ENCODE measurements at regions not wholly inside any gene's neighbourhood (a gene's known extent, or its start where the extent isn't known, plus 50 kb on each side); places are given as distances from the start of the nearest gene placed in this dataset.
"Not testable (repeated sequence)": the region's sequence is repeated elsewhere in the genome, so short reads cannot be mapped to it uniquely, and the experiment has no call there.

DNA sequence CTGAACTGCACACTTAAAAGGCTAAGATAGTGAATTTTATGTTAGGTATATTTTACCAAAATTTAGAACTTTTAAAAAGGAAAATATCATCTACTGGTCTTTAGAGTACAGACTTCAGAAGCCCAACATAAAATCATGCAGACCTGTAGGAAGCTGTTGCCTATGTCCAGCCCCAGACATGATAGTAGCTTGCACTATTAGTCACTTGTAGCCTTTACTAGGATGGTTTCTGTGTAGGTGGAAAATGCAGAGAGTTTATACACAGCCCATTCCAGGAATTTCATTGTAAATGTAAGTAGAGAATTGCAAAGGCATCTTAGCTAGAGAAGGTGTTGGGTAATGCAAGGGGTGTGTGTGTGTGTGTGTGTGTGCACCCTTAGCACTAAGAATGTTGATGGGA, 640.2 kb downstream of the RNF144A start:
- no peak overlapping the region for H3K4me3 ChIP-seq (ENCODE audit: low read depth, low read length)
- DNase-seq (ENCODE audit: low read depth): no peak
- TF ChIP-seq POLR2A (IDR thresholded peaks at IDR 0.05; ENCODE audit: extremely low read depth, insufficient read length): no peak
- TF ChIP-seq CTCF (IDR thresholded peaks at IDR 0.05; ENCODE audit: low read depth, low read length): no peak
- no peak for TF ChIP-seq MYC (IDR thresholded peaks at IDR 0.05; ENCODE audit: low read depth, low read length)
- TF ChIP-seq, protein P1, sequence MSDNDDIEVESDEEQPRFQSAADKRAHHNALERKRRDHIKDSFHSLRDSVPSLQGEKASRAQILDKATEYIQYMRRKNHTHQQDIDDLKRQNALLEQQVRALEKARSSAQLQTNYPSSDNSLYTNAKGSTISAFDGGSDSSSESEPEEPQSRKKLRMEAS (IDR thresholded peaks at IDR 0.05; ENCODE audit: low read depth, low read length): no peak

- TF ChIP-seq CTCF (IDR thresholded peaks at IDR 0.05; ENCODE audit: low read depth, low read length) (no peak), POLR2A (IDR thresholded peaks at IDR 0.05; ENCODE audit: extremely low read depth, insufficient read length) (no peak), MYC (IDR thresholded peaks at IDR 0.05; ENCODE audit: low read depth, low read length) (no peak)
- TF ChIP-seq, protein P1 (IDR thresholded peaks at IDR 0.05; ENCODE audit: low read depth, low read length): no peak
- no peak for DNase-seq (ENCODE audit: low read depth)
- H3K4me3 ChIP-seq (ENCODE audit: low read depth, low read length): no peak overlapping the region
These were observed 642.6 kb downstream of the RNF144A start for GRCh38 chr2:7559791-7560190.

GRCh38 chr2:7566382-7566881, 649.2 kb downstream of the RNF144A start:
- TF ChIP-seq CTCF (IDR thresholded peaks at IDR 0.05; ENCODE audit: low read depth, low read length): no peak
- no peak for TF ChIP-seq MYC (IDR thresholded peaks at IDR 0.05; ENCODE audit: low read depth, low read length)
- no peak for TF ChIP-seq POLR2A (IDR thresholded peaks at IDR 0.05; ENCODE audit: extremely low read depth, insufficient read length)

GRCh38 chr2:7567116-7567515, 649.9 kb downstream of the RNF144A start:
- DNase-seq (ENCODE audit: low read depth); H3K4me3 ChIP-seq (ENCODE audit: low read depth, low read length): not testable (repeated sequence)

More at GRCh38 chr2:7566382-7566881, 649.2 kb downstream of the RNF144A start:
- no peak overlapping the region for H3K4me3 ChIP-seq (ENCODE audit: low read depth, low read length)
- peak; percentile 14 for DNase-seq (ENCODE audit: low read depth)

DNA sequence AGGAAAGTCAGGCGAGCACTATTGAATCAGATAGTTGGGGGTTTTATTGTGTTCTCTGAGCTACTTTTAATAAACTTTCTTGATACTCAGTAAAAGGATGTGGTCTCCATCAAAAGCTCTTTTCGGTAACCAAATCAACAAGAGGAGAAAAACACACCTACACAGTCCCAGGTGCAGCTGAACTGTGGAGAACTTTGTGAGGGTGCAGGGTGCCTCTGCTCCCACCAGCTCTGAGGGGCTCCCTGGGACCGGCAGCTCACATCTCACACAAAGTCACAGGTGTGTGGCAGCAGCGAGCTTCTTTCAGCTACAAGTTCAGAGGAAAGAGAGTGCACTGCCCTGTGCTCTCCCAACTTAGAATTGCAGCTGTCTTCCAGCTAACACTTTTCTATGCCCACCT, 650.4 kb downstream of the RNF144A start:
- no peak for DNase-seq (ENCODE audit: low read depth)
- TF ChIP-seq MYC (IDR thresholded peaks at IDR 0.05; ENCODE audit: low read depth, low read length) (no peak), CTCF (IDR thresholded peaks at IDR 0.05; ENCODE audit: low read depth, low read length) (no peak), POLR2A (IDR thresholded peaks at IDR 0.05; ENCODE audit: extremely low read depth, insufficient read length) (no peak)
- TF ChIP-seq, protein P1 (IDR thresholded peaks at IDR 0.05; ENCODE audit: low read depth, low read length): no peak
- no peak overlapping the region for H3K4me3 ChIP-seq (ENCODE audit: low read depth, low read length)

GRCh38 chr2:7570247-7570646, 653.0 kb downstream of the RNF144A start:
- no peak for TF ChIP-seq MYC (IDR thresholded peaks at IDR 0.05; ENCODE audit: low read depth, low read length)
- no peak for TF ChIP-seq POLR2A (IDR thresholded peaks at IDR 0.05; ENCODE audit: extremely low read depth, insufficient read length)
- TF ChIP-seq, protein P1 (IDR thresholded peaks at IDR 0.05; ENCODE audit: low read depth, low read length): no peak
- no peak for TF ChIP-seq CTCF (IDR thresholded peaks at IDR 0.05; ENCODE audit: low read depth, low read length)
- H3K4me3 ChIP-seq (ENCODE audit: low read depth, low read length): no peak overlapping the region
- no peak for DNase-seq (ENCODE audit: low read depth)

Measured in NB4 (cell line).